Posterior vena cava (tissue), 2 donors: ENCODE measurements at regions not wholly inside any gene's neighbourhood (a gene's known extent, or its start where the extent isn't known, plus 50 kb on each side); places are given as distances from the start of the nearest gene placed in this dataset.
A peak's percentile ranks its signal among the peaks of the same experiment; 100 is the strongest.
"Not testable (repeated sequence)": the region's sequence is repeated elsewhere in the genome, so short reads cannot be mapped to it uniquely, and the experiment has no call there.

ENCODE experiments used
- DNase-seq: peaks from one replicate; pipeline ENCODE4 v3.0.0-alpha.2; 2020; ENCODE audit warnings: low spot score
- intact Hi-C, 2 donors: fragments of 100-400 bp; cut with DNase I; formaldehyde crosslinking; loops; one replicate each; pipeline versions ENCODE4 v1.14.1 to v1.14.2; 2022 to 2023
- donor health status: DM: yes; HTN: yes; CAD: no.
- donor health status: DM: yes; HTN: yes; CAD: no.

GRCh38 chr20:48242623-48243022 lies 457.3 kb upstream of the SULF2 start:
- intact Hi-C loops, result no loop called here
- peak; percentile 68 for DNase-seq

GRCh38 chr20:48241482-48241881 lies 456.2 kb upstream of the SULF2 start:
- intact Hi-C loops, result no loop called here
- DNase-seq, result peak; percentile 60

DNA sequence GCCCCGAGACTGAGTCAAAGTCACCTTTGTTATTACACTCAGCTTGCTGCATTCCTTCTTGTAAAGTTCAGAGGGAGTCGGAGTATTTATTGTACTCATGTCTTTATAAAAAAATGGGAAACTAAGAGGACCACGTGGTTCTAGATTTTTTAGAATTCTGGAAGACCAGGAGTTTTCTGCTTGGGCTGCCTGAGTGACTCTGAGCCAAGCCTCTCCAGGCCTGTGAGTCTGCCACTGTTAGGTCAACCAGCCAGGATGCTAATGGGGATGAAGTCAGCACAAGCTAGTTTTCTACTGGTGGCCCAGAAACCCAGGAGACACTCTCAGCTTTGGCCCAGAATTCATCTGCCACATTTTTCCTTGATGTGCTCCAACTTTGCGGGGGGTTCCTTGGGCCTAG lies 453.5 kb upstream of the SULF2 start:
- peak; percentile 72 for DNase-seq
- intact Hi-C loops, result no loop called here

DNA sequence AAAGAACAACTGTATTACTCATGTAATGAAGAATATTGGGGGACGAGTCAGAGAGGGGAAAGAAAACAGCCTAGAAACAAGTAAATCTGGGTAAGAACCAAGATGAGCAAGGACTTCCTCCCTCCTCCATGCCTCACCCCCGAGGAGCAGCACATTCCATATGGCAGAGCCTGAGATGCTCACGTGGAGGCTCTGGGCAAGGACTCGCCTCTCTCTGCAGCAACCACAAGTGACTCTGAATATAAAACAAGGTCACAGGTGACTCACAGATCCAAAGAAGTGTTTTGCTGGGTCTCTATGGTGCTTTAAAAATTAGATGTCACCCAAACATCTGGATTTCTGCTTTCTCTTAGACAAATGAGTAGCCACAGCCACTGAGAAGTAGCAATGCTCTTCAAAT lies 453.0 kb upstream of the SULF2 start:
- intact Hi-C loops, result no loop called here
- DNase-seq, result peak; percentile 53

DNA sequence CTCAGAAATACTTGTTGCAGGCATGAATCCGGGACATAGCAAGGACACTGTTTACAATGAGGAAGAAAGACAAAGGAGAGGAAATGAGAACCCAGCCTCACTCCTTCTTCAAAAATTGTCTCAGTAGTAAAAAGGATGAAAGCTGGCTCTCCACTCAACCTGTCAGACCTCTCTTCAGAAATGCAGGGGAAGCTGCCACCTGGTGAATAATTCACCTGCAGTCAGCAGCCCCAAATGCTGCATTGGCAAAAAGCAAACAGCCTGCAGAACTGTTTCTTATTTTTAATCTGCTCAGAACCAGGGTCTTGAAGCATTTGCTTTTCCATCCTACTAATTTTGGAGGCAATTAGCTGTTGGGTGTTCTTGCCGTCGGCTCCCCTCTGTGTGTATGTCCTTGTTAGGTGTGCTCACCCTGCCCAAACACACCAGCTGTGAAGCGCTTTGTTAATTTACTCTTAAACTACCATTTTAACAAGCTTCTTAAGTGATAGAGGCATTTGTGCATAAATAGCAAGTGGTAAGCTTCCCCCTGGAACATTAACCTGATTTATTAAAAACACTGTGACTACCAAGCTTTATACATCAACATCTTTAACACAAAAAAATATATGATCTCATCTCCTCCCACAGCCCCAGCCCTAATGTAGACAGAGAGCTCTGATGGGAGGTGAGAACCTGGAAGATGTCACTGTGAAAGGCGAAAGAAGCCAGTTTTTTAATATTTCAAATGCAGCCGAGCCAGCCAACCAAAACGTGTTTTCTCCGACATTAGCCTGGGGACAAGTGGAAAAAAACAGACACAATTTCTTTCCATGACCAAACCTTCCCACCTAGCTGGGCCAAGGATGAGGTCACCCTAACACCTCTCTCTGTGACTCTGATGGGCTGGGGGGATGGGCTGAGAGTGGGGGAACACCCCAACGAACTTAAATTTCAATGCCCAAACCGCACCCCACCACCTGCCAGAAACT lies 451.0 kb upstream of the SULF2 start:
- intact Hi-C loops, result no loop called here
- peak; percentile 34 for DNase-seq

DNA sequence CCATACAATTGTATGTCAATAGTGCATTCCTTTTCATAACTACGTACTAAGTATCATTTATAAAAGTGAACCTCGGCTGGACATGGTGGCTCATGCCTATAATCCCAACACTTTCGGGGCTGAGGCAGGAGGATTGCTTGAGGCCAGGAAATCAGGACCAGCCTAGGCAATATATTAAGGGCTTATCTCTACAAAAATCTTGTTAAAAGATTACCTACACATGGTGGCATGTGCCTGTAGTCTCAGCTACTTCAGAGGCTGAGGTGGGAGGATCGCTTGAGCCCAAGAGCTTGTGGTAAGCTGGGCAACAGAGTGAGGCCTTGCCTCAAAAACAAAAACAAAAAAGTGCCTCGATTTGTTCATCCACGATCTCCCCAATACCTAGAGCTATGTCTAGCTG lies 449.7 kb upstream of the SULF2 start:
- no peak for DNase-seq
- intact Hi-C loops, result no loop called here

DNA sequence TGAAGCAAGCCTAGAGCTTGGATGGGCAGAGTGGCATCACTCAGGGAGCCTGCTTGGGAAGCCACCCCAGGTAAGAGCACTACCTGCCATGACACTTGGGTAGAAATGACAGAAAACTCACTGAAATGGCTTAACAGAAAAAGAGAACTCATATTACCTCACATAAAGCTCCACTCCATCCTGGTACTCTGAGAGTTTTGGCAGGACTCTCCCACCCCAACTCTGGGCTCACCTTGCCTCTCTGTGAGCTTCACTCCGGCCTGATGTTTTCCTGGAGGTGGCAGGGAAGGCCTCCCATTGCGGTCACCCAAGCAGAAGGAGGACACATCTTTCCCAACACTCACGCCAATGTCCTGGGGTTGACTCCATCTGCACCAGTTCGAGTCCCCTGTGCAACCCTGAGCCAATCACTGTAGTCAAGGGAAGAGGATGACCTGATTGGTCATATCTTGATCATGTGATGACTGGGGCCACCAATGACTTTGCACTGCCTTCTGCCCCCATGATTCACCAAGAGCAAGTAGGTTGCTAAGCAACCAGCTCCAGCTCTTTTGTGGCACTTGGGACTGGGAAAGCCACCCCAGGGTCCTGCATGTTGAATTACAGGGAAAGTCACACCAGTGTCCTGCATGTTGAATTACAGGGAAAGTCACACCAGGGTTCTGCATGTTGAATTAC lies 446.1 kb upstream of the SULF2 start:
- intact Hi-C loops, result no loop called here
- peak; percentile 29 for DNase-seq

GRCh38 chr20:48230216-48230615 lies 444.9 kb upstream of the SULF2 start:
- peak; percentile 3 for DNase-seq
- intact Hi-C loops, result no loop called here

- no peak for DNase-seq
- intact Hi-C loops, result no loop called here
Measured at GRCh38 chr20:48227381-48227780, 442.1 kb upstream of the SULF2 start.

GRCh38 chr20:48226642-48227041 lies 441.4 kb upstream of the SULF2 start:
- intact Hi-C loops, result no loop called here

DNA sequence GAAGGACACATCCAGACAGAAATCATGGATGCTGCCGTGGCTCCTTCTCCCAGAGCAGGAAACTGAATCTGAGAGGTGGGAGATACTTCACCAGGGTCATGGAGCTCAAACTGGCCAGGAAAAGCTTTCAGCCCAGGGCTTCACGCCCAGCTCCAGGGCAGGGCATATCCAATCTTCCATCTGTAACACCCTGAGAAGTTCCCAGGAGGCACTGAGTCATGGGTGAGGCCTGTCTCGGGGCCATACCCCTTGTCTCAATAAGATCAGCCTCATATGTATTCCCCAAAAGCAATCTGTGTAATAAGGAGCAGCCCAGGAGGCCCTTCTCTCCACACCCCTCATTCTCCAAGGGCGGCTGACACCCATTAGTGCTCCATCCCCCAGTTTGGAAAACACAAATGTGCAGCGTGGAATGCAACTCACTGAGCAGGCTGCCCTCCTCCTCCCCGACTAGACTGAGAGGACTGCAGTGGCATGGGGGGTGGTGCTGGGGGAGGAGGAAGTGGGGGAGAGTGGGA lies 439.3 kb upstream of the SULF2 start:
- DNase-seq, result no peak

More at GRCh38 chr20:48226642-48227041, 441.4 kb upstream of the SULF2 start:
- DNase-seq, result no peak

DNA sequence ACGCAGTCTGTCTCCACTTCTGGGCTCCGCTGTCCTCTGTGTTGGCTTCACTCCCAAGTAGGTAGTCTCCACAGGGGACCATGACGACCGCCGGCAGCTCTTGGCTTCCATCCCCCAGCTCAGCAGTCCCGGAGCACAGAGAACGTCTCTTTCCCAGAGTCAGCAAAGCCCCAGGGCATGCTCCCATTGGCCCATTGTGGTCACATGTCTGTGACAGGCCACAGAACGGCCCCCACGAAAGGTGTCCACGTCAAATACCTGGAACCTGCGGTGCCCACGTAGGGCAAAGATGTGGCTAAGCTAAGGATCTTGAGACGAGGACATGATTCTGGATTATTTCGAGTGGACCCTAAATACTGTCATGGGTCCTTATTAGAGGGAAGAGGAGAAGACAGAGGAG lies 438.4 kb upstream of the SULF2 start:
- DNase-seq, result no peak
- intact Hi-C loops, result no loop called here

More for the DNA sequence above, 439.3 kb upstream of the SULF2 start:
- intact Hi-C loops, result no loop called here

- intact Hi-C loops, result no loop called here
Measured at GRCh38 chr20:48222595-48223180, 437.4 kb upstream of the SULF2 start.

GRCh38 chr20:48220033-48220633 lies 434.9 kb upstream of the SULF2 start:
- no peak for DNase-seq
- intact Hi-C loops, result no loop called here

More at GRCh38 chr20:48222595-48223180, 437.4 kb upstream of the SULF2 start:
- DNase-seq, result no peak

DNA sequence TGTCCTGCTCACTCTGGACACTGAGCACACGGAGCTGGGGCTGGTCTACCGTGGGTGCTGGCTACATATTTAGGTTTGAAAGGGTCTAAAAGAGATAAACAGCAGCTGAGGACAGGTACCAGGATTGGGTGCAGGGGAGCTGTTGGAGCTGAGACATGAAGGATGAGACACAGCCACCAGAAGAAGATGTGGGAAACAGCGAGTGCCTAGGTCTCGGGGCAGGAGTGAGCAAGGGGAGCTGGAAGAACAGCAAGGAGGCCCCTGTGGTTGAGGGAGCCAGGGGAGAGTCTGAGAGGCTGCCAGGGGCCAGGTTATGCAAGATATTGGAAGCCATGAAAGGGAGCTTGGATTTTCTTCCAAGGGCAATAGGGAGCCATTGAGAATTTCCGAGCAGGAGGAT lies 434.0 kb upstream of the SULF2 start:
- intact Hi-C loops, result no loop called here
- DNase-seq, result no peak

- DNase-seq, result no peak
- intact Hi-C loops, result no loop called here
Measured at GRCh38 chr20:48217190-48217589, 431.9 kb upstream of the SULF2 start.

- no peak for DNase-seq
- intact Hi-C loops, result no loop called here
Measured at GRCh38 chr20:48215536-48215935, 430.3 kb upstream of the SULF2 start.

DNA sequence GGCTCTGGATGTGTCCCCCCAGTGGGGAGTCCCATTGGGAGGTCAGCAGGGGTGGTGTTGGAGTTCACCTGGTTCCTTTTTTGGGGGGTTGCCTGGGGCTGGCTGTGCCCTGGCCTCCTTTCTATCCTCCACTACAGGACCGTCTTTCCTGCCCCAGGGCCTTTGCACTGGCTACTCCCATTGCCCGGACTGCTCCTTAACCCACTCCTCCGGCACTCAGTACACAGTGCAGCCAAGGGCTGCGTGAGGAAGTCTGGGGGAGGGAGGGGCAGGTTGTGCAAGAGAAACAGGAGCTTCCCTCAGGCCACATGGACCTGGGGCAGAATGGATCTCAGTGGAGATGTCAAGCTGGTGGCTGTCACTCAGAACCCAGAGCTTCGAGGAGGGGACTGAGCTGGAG lies 429.3 kb upstream of the SULF2 start:
- intact Hi-C loops, result no loop called here
- no peak for DNase-seq

GRCh38 chr20:48213635-48214034 lies 428.4 kb upstream of the SULF2 start:
- intact Hi-C loops, DNase-seq: not testable (repeated sequence)
